A549 (cell line): ENCODE measurements at regions not wholly inside any gene's neighbourhood (a gene's known extent, or its start where the extent isn't known, plus 50 kb on each side); places are given as distances from the start of the nearest gene placed in this dataset.

Experiments used
- ATAC-seq, 2 experiments: fragments of 200-7000 bp in 1 of 2; fragments of >200 bp in 1 of 2; cut with Nextera tagmentation in 1 of 2; cut with Tn5 transposase in 1 of 2; 3 replicates each; pipeline versions ENCODE4 v1.8.0 to v1.9.1; 2018 to 2020; ENCODE audit warnings: mild to moderate bottlenecking in 1 of 2, moderate library complexity in 1 of 2
- CTCF ChIA-PET: fragments of 300-600 bp; sonication (Branson Sonifier 250); formaldehyde crosslinking; extraction: SDS; loops from one replicate; lab custom pipeline; 2021; ENCODE audit warnings: antibody characterized with exemption, inconsistent platforms; lab: Yijun Ruan, JAX
- POLR2A ChIA-PET: fragments of 350-600 bp; formaldehyde crosslinking; extraction: SDS; loops from one replicate; lab custom pipeline; 2021; ENCODE audit warnings: antibody characterized with exemption, inconsistent platforms; lab: Yijun Ruan, JAX
- DNase-seq, 2 experiments: peaks; one replicate each; pipeline versions ENCODE4 v3.0.0 to v3.0.0-alpha.2; 2011 to 2016; ENCODE audit warnings: low read depth in 1 of 2, low spot score in 1 of 2
- FAIRE-seq: peaks from 2 replicates; lab custom pipeline; 2011; peaks lifted over from hg19 to GRCh38; lab: Jason Lieb, UNC
- H3K27ac ChIP-seq, 2 experiments: fragments of >200 bp; sonication (Bioruptor Twin); formaldehyde crosslinking; 3 replicates each; pipeline ENCODE4 v1.5.1; 2016 to 2017
- H3K4me1 ChIP-seq: fragments of >200 bp; sonication (Bioruptor Twin); formaldehyde crosslinking; 3 replicates; pipeline ENCODE4 v1.6.1; 2016
- H3K4me2 ChIP-seq: fragments of >200 bp; sonication (Bioruptor Twin); formaldehyde crosslinking; 3 replicates; pipeline ENCODE4 v1.6.1; 2016
- H3K4me3 ChIP-seq: fragments of >200 bp; sonication (Bioruptor Twin); formaldehyde crosslinking; 3 replicates; pipeline ENCODE4 v1.5.1; 2016
- H3K9me3 ChIP-seq: fragments of >200 bp; sonication (Bioruptor Twin); formaldehyde crosslinking; 3 replicates; pipeline ENCODE4 v1.6.1; 2016
- BHLHE40 ChIP-seq: IDR thresholded peaks from 2 replicates; pipeline ENCODE4 v1.6.1; 2012; ENCODE audit warnings: low read depth, low read length, inconsistent platforms
- CEBPB ChIP-seq, 2 experiments: fragments of >200 bp in 1 of 2; sonication (Bioruptor Twin) in 1 of 2; formaldehyde crosslinking in 1 of 2; IDR thresholded peaks; 2 replicates each; pipeline ENCODE4 v1.6.1; 2012 to 2016
- EHF ChIP-seq: fragments of 250-450 bp; sonication (Bioruptor Pico); IDR thresholded peaks from 2 replicates; pipeline ENCODE4 v1.5.0; 2020; ENCODE audit warnings: mild to moderate bottlenecking
- FOSB ChIP-seq: fragments of 250-450 bp; sonication (Bioruptor Pico); IDR thresholded peaks from 2 replicates; pipeline ENCODE4 v1.5.0; 2020; ENCODE audit warnings: mild to moderate bottlenecking, moderate library complexity
- FOSL2 ChIP-seq, 2 experiments: fragments of 450-650 bp in 1 of 2; fragments of >200 bp in 1 of 2; sonication (Bioruptor Twin) in 1 of 2; formaldehyde crosslinking; IDR thresholded peaks; 2 replicates each; pipeline versions ENCODE4 v1.5.0 to v1.6.1; 2016 to 2020; ENCODE audit warnings: mild to moderate bottlenecking in 1 of 2, moderate library complexity in 1 of 2
- GATA3 ChIP-seq: IDR thresholded peaks from 2 replicates; pipeline ENCODE4 v1.6.1; 2012; ENCODE audit warnings: borderline replicate concordance
- HEYL ChIP-seq: fragments of 250-450 bp; sonication (Bioruptor Pico); IDR thresholded peaks from 2 replicates; pipeline ENCODE4 v1.8.0; 2021; ENCODE audit warnings: mild to moderate bottlenecking, moderate library complexity
- HOXB13 ChIP-seq: fragments of 250-450 bp; sonication (Bioruptor Pico); IDR thresholded peaks from 2 replicates; pipeline ENCODE4 v1.5.0; 2020; ENCODE audit warnings: low read depth, mild to moderate bottlenecking, moderate library complexity
- HOXB5 ChIP-seq: fragments of 250-450 bp; sonication (Bioruptor Pico); IDR thresholded peaks from 2 replicates; pipeline ENCODE4 v1.5.0; 2020; ENCODE audit warnings: mild to moderate bottlenecking, moderate library complexity
- JUN ChIP-seq, 2 experiments: fragments of >200 bp; sonication (Bioruptor Twin); formaldehyde crosslinking; IDR thresholded peaks; 2 replicates in 1 of 2; 3 replicates in 1 of 2; pipeline ENCODE4 v1.6.1; 2016 to 2017
- MAZ ChIP-seq: fragments of 150-350 bp; IDR thresholded peaks from 2 replicates; pipeline ENCODE4 v1.6.1; 2014; ENCODE audit warnings: antibody characterized with exemption, low read depth, low read length, borderline replicate concordance
- MYC ChIP-seq: IDR thresholded peaks from 2 replicates; pipeline ENCODE4 v1.6.1; 2012; ENCODE audit warnings: mild to moderate bottlenecking, inconsistent platforms, low read length, improper control_type of control experiment, borderline replicate concordance
- NFE2L2 ChIP-seq: fragments of 150-350 bp; conservative IDR thresholded peaks from 2 replicates; pipeline ENCODE4 v1.6.1; 2014; ENCODE audit warnings: low read length
- RAD21 ChIP-seq, 2 experiments: fragments of >200 bp in 1 of 2; sonication (Bioruptor Twin) in 1 of 2; formaldehyde crosslinking in 1 of 2; IDR thresholded peaks in 1 of 2; conservative IDR thresholded peaks in 1 of 2; 2 replicates in 1 of 2; 3 replicates in 1 of 2; pipeline ENCODE4 v1.6.1; 2012 to 2018; ENCODE audit warnings: inconsistent platforms in 1 of 2
- RARB ChIP-seq: fragments of 250-450 bp; sonication (Bioruptor Pico); IDR thresholded peaks from 2 replicates; pipeline ENCODE4 v1.8.0; 2021; ENCODE audit warnings: mild to moderate bottlenecking, moderate library complexity
- RCOR1 ChIP-seq: fragments of 150-350 bp; IDR thresholded peaks from 2 replicates; pipeline ENCODE4 v1.6.1; 2014; ENCODE audit warnings: antibody characterized with exemption, low read length, low read depth
- RNF2 ChIP-seq: fragments of 200-600 bp; sonication (generic); IDR thresholded peaks from 2 replicates; pipeline ENCODE4 v1.6.1; 2016; ENCODE audit warnings: low read depth, mild to moderate bottlenecking, antibody characterized with exemption, moderate library complexity, borderline replicate concordance
- SMC3 ChIP-seq: fragments of >200 bp; sonication (Bioruptor Twin); formaldehyde crosslinking; IDR thresholded peaks from 3 replicates; pipeline ENCODE4 v1.6.1; 2018; ENCODE audit warnings: inconsistent platforms
- TFCP2L1 ChIP-seq: fragments of 250-450 bp; sonication (Bioruptor Pico); IDR thresholded peaks from 2 replicates; pipeline ENCODE4 v1.5.0; 2021; ENCODE audit warnings: mild to moderate bottlenecking
- TP53 ChIP-seq: fragments of 250-450 bp; sonication (Bioruptor Pico); IDR thresholded peaks from 2 replicates; pipeline ENCODE4 v1.5.0; 2021; ENCODE audit warnings: mild to moderate bottlenecking, moderate library complexity
- ZFP36 ChIP-seq: fragments of 450-650 bp; IDR thresholded peaks from 2 replicates; pipeline ENCODE4 v1.6.1; 2014; ENCODE audit warnings: borderline replicate concordance; ENCODE audit not compliant: partially characterized antibody
- ZSCAN20 ChIP-seq: fragments of 250-450 bp; sonication (Bioruptor Pico); IDR thresholded peaks from 2 replicates; pipeline ENCODE4 v1.8.0; 2022; ENCODE audit warnings: mild to moderate bottlenecking, moderate library complexity
- WGBS: methylation state at CpG from one replicate; pipeline ENCODE4 v1.1.6; 2017; ENCODE audit errors: missing lambda C conversion rate; 5-methylcytosine and 5-hydroxymethylcytosine counted together
- TF ChIP-seq, protein P1 (sequence below): IDR thresholded peaks from 2 replicates; pipeline ENCODE4 v1.6.1; 2012; ENCODE audit warnings: low read depth, borderline replicate concordance
- TF ChIP-seq, protein P2 (sequence below): fragments of 250-450 bp; sonication (Bioruptor Pico); IDR thresholded peaks from 2 replicates; pipeline ENCODE4 v1.5.0; 2020; ENCODE audit warnings: low read depth, mild to moderate bottlenecking, moderate library complexity
- TF ChIP-seq, protein P3 (sequence below): fragments of 200-600 bp; sonication (generic); IDR thresholded peaks from 2 replicates; pipeline ENCODE4 v1.6.1; 2016; ENCODE audit warnings: antibody characterized with exemption, mild to moderate bottlenecking, moderate library complexity
- TF ChIP-seq, protein P4 (sequence below): fragments of >200 bp; sonication (Bioruptor Twin); formaldehyde crosslinking; IDR thresholded peaks from 3 replicates; pipeline ENCODE4 v1.6.1; 2016

GRCh38 chr2:186017278-186017677, 278.7 kb downstream of the FSIP2 start:
- H3K9me3 ChIP-seq, result no peaks in the 10 kb centered on the region
- H3K4me3 ChIP-seq, result no peak overlapping the region
- FAIRE-seq (no peak), ATAC-seq (no peak), DNase-seq (no peak)
- H3K4me1 ChIP-seq, result no peaks in the 10 kb centered on the region
- ChIA-PET CTCF (no interaction called here), POLR2A (no interaction called here)
- 48% methylated on average over 4 of the region's 4 CpGs for WGBS
- TF ChIP-seq JUN (IDR thresholded peaks at IDR 0.05) (no peak), HOXB13 (no peak), TP53 (no peak), NFE2L2 (no peak)
- no peak overlapping the region for H3K27ac ChIP-seq
- H3K4me2 ChIP-seq, result no peak overlapping the region

DNA sequence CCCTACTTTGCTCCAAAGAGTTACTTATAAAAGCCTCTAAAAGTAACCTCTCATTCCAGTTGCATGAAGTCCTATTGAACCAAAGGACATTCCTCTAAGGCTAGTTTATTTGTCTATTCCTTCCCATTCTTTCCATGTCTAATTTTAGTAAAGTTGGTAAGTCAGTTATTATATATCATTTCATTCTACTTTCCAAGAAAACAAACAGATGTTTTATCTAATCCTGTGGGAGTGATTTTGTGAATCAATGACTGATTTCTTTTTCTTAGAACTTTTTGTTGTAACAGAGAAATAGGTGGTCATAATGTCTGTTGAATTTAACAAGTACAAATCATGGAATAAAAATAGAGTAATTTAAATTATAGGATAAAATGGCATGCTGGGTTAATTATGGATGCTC, 286.3 kb downstream of the FSIP2 start:
- TF ChIP-seq HOXB5 (CRISPR knock-in tag) (no peak), SMC3 (no peak), ZSCAN20 (CRISPR knock-in tag) (no peak), ZFP36 (no peak), FOSL2 (IDR thresholded peaks at IDR 0.05) (no peak), FOSL2 (CRISPR knock-in tag; IDR thresholded peaks at IDR 0.05) (no peak), RAD21 (conservative IDR thresholded peaks at IDR 0.05 in 1 of 2, IDR thresholded peaks at IDR 0.05 in 1 of 2) (no peak), MYC (no peak), FOSB (CRISPR knock-in tag) (no peak), NFE2L2 (no peak), MAZ (no peak), RNF2 (no peak), TFCP2L1 (CRISPR knock-in tag) (no peak), HEYL (no peak), GATA3 (no peak), EHF (CRISPR knock-in tag) (no peak), CEBPB (IDR thresholded peaks at IDR 0.05) (no peak)
- TF ChIP-seq, protein P1, sequence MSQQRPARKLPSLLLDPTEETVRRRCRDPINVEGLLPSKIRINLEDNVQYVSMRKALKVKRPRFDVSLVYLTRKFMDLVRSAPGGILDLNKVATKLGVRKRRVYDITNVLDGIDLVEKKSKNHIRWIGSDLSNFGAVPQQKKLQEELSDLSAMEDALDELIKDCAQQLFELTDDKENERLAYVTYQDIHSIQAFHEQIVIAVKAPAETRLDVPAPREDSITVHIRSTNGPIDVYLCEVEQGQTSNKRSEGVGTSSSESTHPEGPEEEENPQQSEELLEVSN, result no peak
- H3K4me3 ChIP-seq, result no peak overlapping the region
- ATAC-seq (no peak), FAIRE-seq (no peak), DNase-seq (no peak)
- POLR2A ChIA-PET, result no interaction called here
- no peaks in the 10 kb centered on the region for H3K4me1 ChIP-seq
- CTCF ChIA-PET, result no interaction called here
- H3K4me2 ChIP-seq, result no peak overlapping the region
- no peaks in the 10 kb centered on the region for H3K9me3 ChIP-seq
- H3K27ac ChIP-seq, result no peak overlapping the region

DNA sequence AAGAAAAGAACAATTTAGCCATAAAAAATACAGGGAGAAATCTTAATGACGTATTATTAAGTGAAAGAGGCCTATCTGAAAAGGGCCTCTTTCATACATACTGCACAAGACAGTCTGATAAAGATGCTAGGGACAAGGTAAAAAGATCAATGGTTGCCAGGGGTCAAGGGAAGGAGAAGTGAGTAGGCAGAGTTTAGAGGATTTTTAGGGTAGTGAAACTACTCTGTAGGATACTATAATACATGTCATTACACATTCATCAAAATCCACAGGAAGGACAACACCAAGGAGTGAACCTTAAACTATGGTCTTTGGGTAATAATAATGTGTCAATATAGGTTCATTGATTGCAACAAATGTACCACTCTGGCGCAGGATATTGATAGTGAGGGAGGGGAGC, 289.3 kb downstream of the FSIP2 start:
- FAIRE-seq, result no peak
- no peaks in the 10 kb centered on the region for H3K9me3 ChIP-seq

More for the DNA sequence above, 289.3 kb downstream of the FSIP2 start:
- TF ChIP-seq BHLHE40 (no peak), JUN (IDR thresholded peaks at IDR 0.05) (no peak), HOXB13 (no peak), RCOR1 (no peak), MYC (no peak), RARB (CRISPR knock-in tag) (no peak), EHF (CRISPR knock-in tag) (no peak)
- TF ChIP-seq, protein P2, sequence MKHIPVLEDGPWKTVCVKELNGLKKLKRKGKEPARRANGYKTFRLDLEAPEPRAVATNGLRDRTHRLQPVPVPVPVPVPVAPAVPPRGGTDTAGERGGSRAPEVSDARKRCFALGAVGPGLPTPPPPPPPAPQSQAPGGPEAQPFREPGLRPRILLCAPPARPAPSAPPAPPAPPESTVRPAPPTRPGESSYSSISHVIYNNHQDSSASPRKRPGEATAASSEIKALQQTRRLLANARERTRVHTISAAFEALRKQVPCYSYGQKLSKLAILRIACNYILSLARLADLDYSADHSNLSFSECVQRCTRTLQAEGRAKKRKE (CRISPR knock-in tag), result no peak
- TF ChIP-seq, protein P3, sequence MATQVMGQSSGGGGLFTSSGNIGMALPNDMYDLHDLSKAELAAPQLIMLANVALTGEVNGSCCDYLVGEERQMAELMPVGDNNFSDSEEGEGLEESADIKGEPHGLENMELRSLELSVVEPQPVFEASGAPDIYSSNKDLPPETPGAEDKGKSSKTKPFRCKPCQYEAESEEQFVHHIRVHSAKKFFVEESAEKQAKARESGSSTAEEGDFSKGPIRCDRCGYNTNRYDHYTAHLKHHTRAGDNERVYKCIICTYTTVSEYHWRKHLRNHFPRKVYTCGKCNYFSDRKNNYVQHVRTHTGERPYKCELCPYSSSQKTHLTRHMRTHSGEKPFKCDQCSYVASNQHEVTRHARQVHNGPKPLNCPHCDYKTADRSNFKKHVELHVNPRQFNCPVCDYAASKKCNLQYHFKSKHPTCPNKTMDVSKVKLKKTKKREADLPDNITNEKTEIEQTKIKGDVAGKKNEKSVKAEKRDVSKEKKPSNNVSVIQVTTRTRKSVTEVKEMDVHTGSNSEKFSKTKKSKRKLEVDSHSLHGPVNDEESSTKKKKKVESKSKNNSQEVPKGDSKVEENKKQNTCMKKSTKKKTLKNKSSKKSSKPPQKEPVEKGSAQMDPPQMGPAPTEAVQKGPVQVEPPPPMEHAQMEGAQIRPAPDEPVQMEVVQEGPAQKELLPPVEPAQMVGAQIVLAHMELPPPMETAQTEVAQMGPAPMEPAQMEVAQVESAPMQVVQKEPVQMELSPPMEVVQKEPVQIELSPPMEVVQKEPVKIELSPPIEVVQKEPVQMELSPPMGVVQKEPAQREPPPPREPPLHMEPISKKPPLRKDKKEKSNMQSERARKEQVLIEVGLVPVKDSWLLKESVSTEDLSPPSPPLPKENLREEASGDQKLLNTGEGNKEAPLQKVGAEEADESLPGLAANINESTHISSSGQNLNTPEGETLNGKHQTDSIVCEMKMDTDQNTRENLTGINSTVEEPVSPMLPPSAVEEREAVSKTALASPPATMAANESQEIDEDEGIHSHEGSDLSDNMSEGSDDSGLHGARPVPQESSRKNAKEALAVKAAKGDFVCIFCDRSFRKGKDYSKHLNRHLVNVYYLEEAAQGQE, result no peak
- TF ChIP-seq, protein P4, sequence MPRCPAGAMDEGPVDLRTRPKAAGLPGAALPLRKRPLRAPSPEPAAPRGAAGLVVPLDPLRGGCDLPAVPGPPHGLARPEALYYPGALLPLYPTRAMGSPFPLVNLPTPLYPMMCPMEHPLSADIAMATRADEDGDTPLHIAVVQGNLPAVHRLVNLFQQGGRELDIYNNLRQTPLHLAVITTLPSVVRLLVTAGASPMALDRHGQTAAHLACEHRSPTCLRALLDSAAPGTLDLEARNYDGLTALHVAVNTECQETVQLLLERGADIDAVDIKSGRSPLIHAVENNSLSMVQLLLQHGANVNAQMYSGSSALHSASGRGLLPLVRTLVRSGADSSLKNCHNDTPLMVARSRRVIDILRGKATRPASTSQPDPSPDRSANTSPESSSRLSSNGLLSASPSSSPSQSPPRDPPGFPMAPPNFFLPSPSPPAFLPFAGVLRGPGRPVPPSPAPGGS, result no peak
- Histone ChIP-seq H3K27ac (no peak overlapping the region), H3K4me1 (no peaks in the 10 kb centered on the region), H3K4me2 (no peak overlapping the region), H3K4me3 (no peak overlapping the region)
- ATAC-seq, result no peak
- CTCF ChIA-PET, result no interaction called here
- 40% methylated on average over 2 of the region's 2 CpGs for WGBS
- POLR2A ChIA-PET, result no interaction called here
- no peak for DNase-seq
